K562 (cell line): ENCODE measurements at regions not wholly inside any gene's neighbourhood (a gene's known extent, or its start where the extent isn't known, plus 50 kb on each side); places are given as distances from the start of the nearest gene placed in this dataset.

Source experiments
- ATAC-seq: fragments of 200-7000 bp; cut with Tn5 transposase; 3 replicates; pipeline ENCODE4 v1.9.1; 2020; ENCODE audit warnings: moderate library complexity
- BruUV-seq: library from RNA; stranded (reverse); fragments of 400-500 nt; replicated peaks from 2 replicates; lab custom pipeline; 2021; lab: Mats Ljungman, UMichigan
- CTCF ChIA-PET: fragments of 300-600 bp; formaldehyde crosslinking; extraction: SDS; loops from one replicate; lab custom pipeline; 2021; ENCODE audit warnings: low intra/inter-chr PET ratio; lab: Yijun Ruan, JAX
- POLR2A ChIA-PET: fragments of 300-600, 350-650 bp; sonication (Branson Sonifier 250); formaldehyde crosslinking; extraction: SDS; loops from one replicate; lab custom pipeline; 2021; ENCODE audit warnings: antibody characterized with exemption, inconsistent platforms; lab: Yijun Ruan, JAX
- DNase-seq, 4 experiments: peaks; one replicate each; pipeline versions ENCODE4 v3.0.0 to v3.0.0-alpha.2; 2011 to 2018; ENCODE audit warnings: low spot score in 3 of 4, mixed read lengths in 3 of 4; ENCODE audit errors: extremely low read depth in 1 of 4
- FAIRE-seq: peaks from 2 replicates; lab custom pipeline; 2011; peaks lifted over from hg19 to GRCh38; lab: Jason Lieb, UNC
- H2AFZ ChIP-seq: 2 replicates; pipeline ENCODE4 v1.6.0; 2011; ENCODE audit warnings: low read depth, low read length, control low read depth, inconsistent platforms
- H3K27ac ChIP-seq: fragments of 200-600 bp; 3 replicates; pipeline ENCODE4 v1.8.0; 2011; ENCODE audit warnings: low read depth, mild to moderate bottlenecking, control low read depth, inconsistent platforms, low read length, moderate library complexity, mixed read lengths; ENCODE audit errors: extremely low read depth
- H3K27me3 ChIP-seq, 2 experiments: fragments of 300-600 bp in 1 of 2; 2 replicates in 1 of 2; 3 replicates in 1 of 2; pipeline versions ENCODE4 v1.6.0 to v1.8.0; 2011; ENCODE audit warnings: inconsistent platforms in 2 of 2, low read length in 2 of 2, mild to moderate bottlenecking in 1 of 2, mixed read lengths in 1 of 2, moderate library complexity in 1 of 2; ENCODE audit not compliant: control insufficient read depth in 2 of 2, insufficient read depth in 2 of 2
- H3K36me3 ChIP-seq: fragments of 300-600 bp; 3 replicates; pipeline ENCODE4 v1.8.0; 2011; ENCODE audit warnings: mild to moderate bottlenecking, low read length, inconsistent platforms; ENCODE audit not compliant: control insufficient read depth, insufficient read depth
- H3K4me1 ChIP-seq, 2 experiments: fragments of 200-600 bp in 1 of 2; replicated peaks in 1 of 2; 2 replicates in 1 of 2; 3 replicates in 1 of 2; pipeline versions ENCODE4 v1.5.1 to v1.8.0; 2011; ENCODE audit warnings: inconsistent platforms in 2 of 2, low read length in 2 of 2, mild to moderate bottlenecking in 1 of 2, mixed read lengths in 1 of 2, moderate library complexity in 1 of 2; ENCODE audit not compliant: control insufficient read depth in 2 of 2, insufficient read depth in 2 of 2
- H3K4me2 ChIP-seq: 2 replicates; pipeline ENCODE4 v1.6.1; 2011; ENCODE audit warnings: low read length, control low read depth, inconsistent platforms, mixed read lengths; ENCODE audit not compliant: insufficient read depth
- H3K4me3 ChIP-seq: fragments of 200-600 bp; sonication (generic), shearing (Covaris generic); 2 replicates; pipeline ENCODE4 v1.5.1; 2016; ENCODE audit warnings: control low read depth, inconsistent platforms
- H3K79me2 ChIP-seq: fragments of 200-600 bp; 3 replicates; pipeline ENCODE4 v1.8.0; 2011; ENCODE audit warnings: low read length, inconsistent platforms; ENCODE audit not compliant: control insufficient read depth, insufficient read depth
- H3K9ac ChIP-seq, 2 experiments: 2 replicates each; pipeline versions ENCODE4 v1.6.0 to v1.6.1; 2011; ENCODE audit warnings: low read depth in 2 of 2, low read length in 2 of 2, control low read depth in 1 of 2, inconsistent platforms in 1 of 2, mild to moderate bottlenecking in 1 of 2, mixed read lengths in 1 of 2; ENCODE audit not compliant: insufficient read depth in 1 of 2
- H3K9me1 ChIP-seq: one replicate; pipeline ENCODE4 v1.6.0; 2011; ENCODE audit warnings: inconsistent platforms, mild to moderate bottlenecking, low read length, moderate library complexity; ENCODE audit not compliant: control insufficient read depth, insufficient read depth
- H3K9me3 ChIP-seq: replicated peaks from 2 replicates; pipeline ENCODE4 v1.5.1; 2011; ENCODE audit warnings: low read depth, low read length, inconsistent platforms; ENCODE audit not compliant: control insufficient read depth, insufficient read depth
- H4K20me1 ChIP-seq: replicated peaks from 2 replicates; pipeline ENCODE4 v1.6.1; 2011; ENCODE audit warnings: low read length, inconsistent platforms, mixed read lengths; ENCODE audit not compliant: control insufficient read depth, insufficient read depth
- EHMT2 ChIP-seq: fragments of 450-650 bp; IDR thresholded peaks from 2 replicates; pipeline ENCODE4 v1.6.1; 2018; ENCODE audit warnings: antibody characterized with exemption
- HCFC1 ChIP-seq: IDR thresholded peaks from 2 replicates; pipeline ENCODE4 v1.6.1; 2012; ENCODE audit warnings: low read depth, low read length, improper control_type of control experiment
- HNRNPK ChIP-seq: fragments of 200-400 bp; formaldehyde crosslinking; IDR thresholded peaks from one replicate; pipeline ENCODE4 v1.6.1; 2018; ENCODE audit warnings: mild to moderate bottlenecking, low read depth, low read length; ENCODE audit not compliant: poor library complexity, severe bottlenecking
- HNRNPLL ChIP-seq: fragments of 200-400 bp; formaldehyde crosslinking; IDR thresholded peaks from 2 replicates; pipeline ENCODE4 v1.6.1; 2017; ENCODE audit warnings: low read length, low read depth, mild to moderate bottlenecking; ENCODE audit not compliant: poor library complexity, severe bottlenecking
- MEIS2 ChIP-seq: fragments of 450-650 bp; IDR thresholded peaks from 2 replicates; pipeline ENCODE4 v1.6.1; 2014; ENCODE audit warnings: mild to moderate bottlenecking; ENCODE audit not compliant: partially characterized antibody
- NCOR1 ChIP-seq: fragments of 450-650 bp; IDR thresholded peaks from 2 replicates; pipeline ENCODE4 v1.6.1; 2016; ENCODE audit warnings: mild to moderate bottlenecking, moderate library complexity
- NFRKB ChIP-seq: fragments of 450-650 bp; IDR thresholded peaks from 2 replicates; pipeline ENCODE4 v1.6.1; 2016; ENCODE audit warnings: low read depth
- PML ChIP-seq: IDR thresholded peaks from 2 replicates; pipeline ENCODE4 v1.6.1; 2012; ENCODE audit warnings: low read length, inconsistent platforms
- STAG1 ChIP-seq: sonication (generic); formaldehyde crosslinking; IDR thresholded peaks from 2 replicates; pipeline ENCODE4 v1.5.0; 2020; ENCODE audit warnings: missing genetic modification reagents, borderline replicate concordance
- TSC22D4 ChIP-seq: fragments of 450-650 bp; IDR thresholded peaks from 2 replicates; pipeline ENCODE4 v1.6.1; 2016; ENCODE audit warnings: missing genetic modification characterization, missing biosample characterization, control low read depth
- ZNF174 ChIP-seq: fragments of 250-450 bp; sonication (Bioruptor Pico); IDR thresholded peaks from 2 replicates; pipeline ENCODE4 v1.4.0; 2020; ENCODE audit warnings: mild to moderate bottlenecking
- WGBS: fragments of 100-300 bp; shearing (Covaris generic); methylation state at CpG from one replicate; pipeline ENCODE4 v1.1.6; 2016; ENCODE audit warnings: low coverage, mixed read lengths; ENCODE audit not compliant: insufficient coverage; ENCODE audit errors: missing lambda C conversion rate; 5-methylcytosine and 5-hydroxymethylcytosine counted together
- in situ Hi-C: fragments of 300-500 bp; cut with MboI; formaldehyde crosslinking; loops from 4 replicates; pipeline ENCODE4 v1.15.0; 2018; ENCODE audit warnings: inconsistent platforms, mixed read lengths
- intact Hi-C: fragments of 100-400 bp; cut with micrococcal nuclease; formaldehyde crosslinking; loops from 2 replicates; pipeline ENCODE4 v1.14.2; 2022
- TF ChIP-seq, protein P1 (sequence below): fragments of 250-450 bp; sonication (Bioruptor Pico); IDR thresholded peaks from 2 replicates; pipeline ENCODE4 v1.8.0; 2022; ENCODE audit warnings: inconsistent platforms, mild to moderate bottlenecking, moderate library complexity, borderline replicate concordance
- TF ChIP-seq, protein P2 (sequence below): fragments of 450-650 bp; IDR thresholded peaks from 2 replicates; pipeline ENCODE4 v1.6.1; 2016; ENCODE audit warnings: low read depth, mild to moderate bottlenecking, moderate library complexity
- TF ChIP-seq, protein P3 (sequence below): sonication (generic); formaldehyde crosslinking; IDR thresholded peaks from 2 replicates; pipeline ENCODE4 v1.8.1; 2023; ENCODE audit warnings: mild to moderate bottlenecking, missing genetic modification reagents
- TF ChIP-seq, protein P4 (sequence below): fragments of 250-450 bp; sonication (Bioruptor Pico); IDR thresholded peaks from 2 replicates; pipeline ENCODE4 v1.8.0; 2021; ENCODE audit warnings: borderline replicate concordance, mild to moderate bottlenecking, moderate library complexity; ENCODE audit not compliant: poor library complexity, severe bottlenecking
- TF ChIP-seq, protein P5 (sequence below): sonication (generic); formaldehyde crosslinking; IDR thresholded peaks from 2 replicates; pipeline ENCODE4 v1.8.1; 2023; ENCODE audit warnings: mild to moderate bottlenecking, missing genetic modification reagents

DNA sequence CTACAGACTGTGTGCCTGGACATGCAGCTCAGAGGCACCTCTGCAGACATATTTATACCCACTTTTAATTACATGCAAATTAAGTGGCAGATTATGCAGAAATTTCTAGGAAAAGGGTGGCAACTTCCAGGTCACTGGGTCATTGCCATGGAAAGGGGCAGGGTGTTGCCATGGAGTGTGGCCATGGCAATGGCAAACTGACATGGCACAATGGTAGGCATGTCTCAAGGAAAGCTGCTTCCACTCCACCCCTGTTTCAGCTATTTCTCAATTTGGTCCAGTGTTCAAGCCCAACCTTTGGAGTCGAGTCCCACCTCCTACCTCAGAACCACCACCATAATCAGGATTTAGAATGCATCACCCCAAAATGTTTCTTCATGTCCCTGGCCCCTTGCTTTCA, 170.7 kb upstream of the TSHZ3 start:
- intact Hi-C loops: no loop called here
- no peaks in the 10 kb centered on the region for H3K36me3 ChIP-seq
- 0% methylated on average over 1 of the region's 1 CpG for WGBS
- TF ChIP-seq, protein P1, sequence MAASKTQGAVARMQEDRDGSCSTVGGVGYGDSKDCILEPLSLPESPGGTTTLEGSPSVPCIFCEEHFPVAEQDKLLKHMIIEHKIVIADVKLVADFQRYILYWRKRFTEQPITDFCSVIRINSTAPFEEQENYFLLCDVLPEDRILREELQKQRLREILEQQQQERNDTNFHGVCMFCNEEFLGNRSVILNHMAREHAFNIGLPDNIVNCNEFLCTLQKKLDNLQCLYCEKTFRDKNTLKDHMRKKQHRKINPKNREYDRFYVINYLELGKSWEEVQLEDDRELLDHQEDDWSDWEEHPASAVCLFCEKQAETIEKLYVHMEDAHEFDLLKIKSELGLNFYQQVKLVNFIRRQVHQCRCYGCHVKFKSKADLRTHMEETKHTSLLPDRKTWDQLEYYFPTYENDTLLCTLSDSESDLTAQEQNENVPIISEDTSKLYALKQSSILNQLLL (CRISPR knock-in tag): no peak
- TF ChIP-seq ZNF174 (CRISPR knock-in tag) (no peak), EHMT2 (no peak), HNRNPK (no peak), HCFC1 (no peak), MEIS2 (no peak), STAG1 (CRISPR knock-in tag) (no peak), NFRKB (no peak), NCOR1 (no peak), TSC22D4 (tag) (no peak), PML (no peak), HNRNPLL (no peak)
- TF ChIP-seq, protein P2, sequence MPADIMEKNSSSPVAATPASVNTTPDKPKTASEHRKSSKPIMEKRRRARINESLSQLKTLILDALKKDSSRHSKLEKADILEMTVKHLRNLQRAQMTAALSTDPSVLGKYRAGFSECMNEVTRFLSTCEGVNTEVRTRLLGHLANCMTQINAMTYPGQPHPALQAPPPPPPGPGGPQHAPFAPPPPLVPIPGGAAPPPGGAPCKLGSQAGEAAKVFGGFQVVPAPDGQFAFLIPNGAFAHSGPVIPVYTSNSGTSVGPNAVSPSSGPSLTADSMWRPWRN: no peak
- TF ChIP-seq, protein P3, sequence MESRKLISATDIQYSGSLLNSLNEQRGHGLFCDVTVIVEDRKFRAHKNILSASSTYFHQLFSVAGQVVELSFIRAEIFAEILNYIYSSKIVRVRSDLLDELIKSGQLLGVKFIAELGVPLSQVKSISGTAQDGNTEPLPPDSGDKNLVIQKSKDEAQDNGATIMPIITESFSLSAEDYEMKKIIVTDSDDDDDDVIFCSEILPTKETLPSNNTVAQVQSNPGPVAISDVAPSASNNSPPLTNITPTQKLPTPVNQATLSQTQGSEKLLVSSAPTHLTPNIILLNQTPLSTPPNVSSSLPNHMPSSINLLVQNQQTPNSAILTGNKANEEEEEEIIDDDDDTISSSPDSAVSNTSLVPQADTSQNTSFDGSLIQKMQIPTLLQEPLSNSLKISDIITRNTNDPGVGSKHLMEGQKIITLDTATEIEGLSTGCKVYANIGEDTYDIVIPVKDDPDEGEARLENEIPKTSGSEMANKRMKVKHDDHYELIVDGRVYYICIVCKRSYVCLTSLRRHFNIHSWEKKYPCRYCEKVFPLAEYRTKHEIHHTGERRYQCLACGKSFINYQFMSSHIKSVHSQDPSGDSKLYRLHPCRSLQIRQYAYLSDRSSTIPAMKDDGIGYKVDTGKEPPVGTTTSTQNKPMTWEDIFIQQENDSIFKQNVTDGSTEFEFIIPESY (CRISPR knock-in tag): no peak
- TF ChIP-seq, protein P4, sequence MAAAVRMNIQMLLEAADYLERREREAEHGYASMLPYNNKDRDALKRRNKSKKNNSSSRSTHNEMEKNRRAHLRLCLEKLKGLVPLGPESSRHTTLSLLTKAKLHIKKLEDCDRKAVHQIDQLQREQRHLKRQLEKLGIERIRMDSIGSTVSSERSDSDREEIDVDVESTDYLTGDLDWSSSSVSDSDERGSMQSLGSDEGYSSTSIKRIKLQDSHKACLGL: no peak
- TF ChIP-seq, protein P5, sequence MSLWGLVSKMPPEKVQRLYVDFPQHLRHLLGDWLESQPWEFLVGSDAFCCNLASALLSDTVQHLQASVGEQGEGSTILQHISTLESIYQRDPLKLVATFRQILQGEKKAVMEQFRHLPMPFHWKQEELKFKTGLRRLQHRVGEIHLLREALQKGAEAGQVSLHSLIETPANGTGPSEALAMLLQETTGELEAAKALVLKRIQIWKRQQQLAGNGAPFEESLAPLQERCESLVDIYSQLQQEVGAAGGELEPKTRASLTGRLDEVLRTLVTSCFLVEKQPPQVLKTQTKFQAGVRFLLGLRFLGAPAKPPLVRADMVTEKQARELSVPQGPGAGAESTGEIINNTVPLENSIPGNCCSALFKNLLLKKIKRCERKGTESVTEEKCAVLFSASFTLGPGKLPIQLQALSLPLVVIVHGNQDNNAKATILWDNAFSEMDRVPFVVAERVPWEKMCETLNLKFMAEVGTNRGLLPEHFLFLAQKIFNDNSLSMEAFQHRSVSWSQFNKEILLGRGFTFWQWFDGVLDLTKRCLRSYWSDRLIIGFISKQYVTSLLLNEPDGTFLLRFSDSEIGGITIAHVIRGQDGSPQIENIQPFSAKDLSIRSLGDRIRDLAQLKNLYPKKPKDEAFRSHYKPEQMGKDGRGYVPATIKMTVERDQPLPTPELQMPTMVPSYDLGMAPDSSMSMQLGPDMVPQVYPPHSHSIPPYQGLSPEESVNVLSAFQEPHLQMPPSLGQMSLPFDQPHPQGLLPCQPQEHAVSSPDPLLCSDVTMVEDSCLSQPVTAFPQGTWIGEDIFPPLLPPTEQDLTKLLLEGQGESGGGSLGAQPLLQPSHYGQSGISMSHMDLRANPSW: no peak

More for the DNA sequence above, 170.7 kb upstream of the TSHZ3 start:
- ChIA-PET CTCF (no interaction called here), POLR2A (no interaction called here)
- BruUV-seq: no TSS peak
- DNase-seq: no peak
- no peak for ATAC-seq
- no peak overlapping the region for H3K9ac ChIP-seq
- H4K20me1 ChIP-seq: no peaks in the 10 kb centered on the region
- H3K9me1 ChIP-seq: no peaks in the 10 kb centered on the region
- in situ Hi-C loops: no loop called here
- H3K4me1 ChIP-seq: no peaks in the 10 kb centered on the region; a peak in 1 of 5 replicates
- no peak for FAIRE-seq
- no peaks in the 10 kb centered on the region for H3K79me2 ChIP-seq
- H2AFZ ChIP-seq: no peak overlapping the region
- no peak overlapping the region for H3K4me2 ChIP-seq
- no peak overlapping the region for H3K4me3 ChIP-seq
- H3K27me3 ChIP-seq: peaks cover 0 to 12% of the 10 kb centered on the region in 2 experiments; a peak in 1 of 5 replicates
- H3K27ac ChIP-seq: no peak overlapping the region
- no peaks in the 10 kb centered on the region for H3K9me3 ChIP-seq
